PC-9 (cell line): ENCODE measurements at regions not wholly inside any gene's neighbourhood (a gene's known extent, or its start where the extent isn't known, plus 50 kb on each side); places are given as distances from the start of the nearest gene placed in this dataset.

Experiments used
- EZH2 ChIP-seq: fragments of 200-600 bp; sonication (generic); IDR thresholded peaks from 2 replicates; pipeline ENCODE4 v1.8.0; 2017; ENCODE audit warnings: antibody characterized with exemption, low read depth
- TF ChIP-seq, protein P1 (sequence below): fragments of 200-600 bp; sonication (generic); conservative IDR thresholded peaks from 2 replicates; pipeline ENCODE4 v1.6.1; 2017; ENCODE audit warnings: mixed run types, antibody characterized with exemption, mild to moderate bottlenecking, moderate library complexity

DNA sequence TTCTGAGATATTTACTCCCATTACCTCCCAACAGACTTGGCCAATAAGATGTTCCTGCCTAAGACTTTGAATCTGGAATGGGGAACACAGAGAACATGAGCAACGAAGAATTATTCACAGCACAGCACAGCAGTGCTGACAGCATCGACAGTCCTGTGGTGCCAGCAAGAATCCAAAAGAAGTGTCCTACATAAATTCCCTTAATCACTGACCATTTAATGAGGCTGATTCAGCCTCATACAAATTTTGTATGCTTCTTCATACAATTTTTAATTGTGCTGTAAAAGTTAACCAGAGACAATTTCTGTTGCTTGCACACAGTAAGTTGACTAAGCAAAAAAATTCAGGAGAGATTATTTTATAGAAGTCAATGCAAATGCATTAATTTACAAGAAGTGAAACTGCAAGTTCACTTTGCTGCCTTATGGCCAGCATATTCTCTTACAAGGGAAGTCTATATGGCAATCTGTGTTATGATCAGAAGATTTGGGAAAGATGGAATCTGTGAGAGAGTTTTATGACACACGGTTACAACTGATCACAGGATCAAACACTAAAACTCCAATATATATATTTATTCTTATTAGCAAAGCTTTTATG is 855.9 kb downstream of the LTN1 start:
- TF ChIP-seq, protein P1, sequence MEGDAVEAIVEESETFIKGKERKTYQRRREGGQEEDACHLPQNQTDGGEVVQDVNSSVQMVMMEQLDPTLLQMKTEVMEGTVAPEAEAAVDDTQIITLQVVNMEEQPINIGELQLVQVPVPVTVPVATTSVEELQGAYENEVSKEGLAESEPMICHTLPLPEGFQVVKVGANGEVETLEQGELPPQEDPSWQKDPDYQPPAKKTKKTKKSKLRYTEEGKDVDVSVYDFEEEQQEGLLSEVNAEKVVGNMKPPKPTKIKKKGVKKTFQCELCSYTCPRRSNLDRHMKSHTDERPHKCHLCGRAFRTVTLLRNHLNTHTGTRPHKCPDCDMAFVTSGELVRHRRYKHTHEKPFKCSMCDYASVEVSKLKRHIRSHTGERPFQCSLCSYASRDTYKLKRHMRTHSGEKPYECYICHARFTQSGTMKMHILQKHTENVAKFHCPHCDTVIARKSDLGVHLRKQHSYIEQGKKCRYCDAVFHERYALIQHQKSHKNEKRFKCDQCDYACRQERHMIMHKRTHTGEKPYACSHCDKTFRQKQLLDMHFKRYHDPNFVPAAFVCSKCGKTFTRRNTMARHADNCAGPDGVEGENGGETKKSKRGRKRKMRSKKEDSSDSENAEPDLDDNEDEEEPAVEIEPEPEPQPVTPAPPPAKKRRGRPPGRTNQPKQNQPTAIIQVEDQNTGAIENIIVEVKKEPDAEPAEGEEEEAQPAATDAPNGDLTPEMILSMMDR = no peak
- no peak for TF ChIP-seq EZH2
